ENCODE measurements at regions not wholly inside any gene's neighbourhood (a gene's known extent, or its start where the extent isn't known, plus 50 kb on each side); places are given as distances from the start of the nearest gene placed in this dataset.
"Not testable (repeated sequence)": the region's sequence is repeated elsewhere in the genome, so short reads cannot be mapped to it uniquely, and the experiment has no call there.

- H3K27ac Mint-ChIP-seq, result no peak overlapping the region
- ATAC-seq (replicated peaks) (no peak), DNase-seq (no peak)
- no peaks in the 10 kb centered on the region for H3K27me3 Mint-ChIP-seq
- H3K9me3 Mint-ChIP-seq, result peaks cover 3 to 16% of the 10 kb centered on the region in 2 donors
- no peaks in the 10 kb centered on the region for H3K36me3 Mint-ChIP-seq (ENCODE audit: insufficient read depth)
- no peaks in the 10 kb centered on the region for H3K4me1 Mint-ChIP-seq (ENCODE audit: low read depth in 2 of 2)
- H3K4me3 Mint-ChIP-seq, result no peak overlapping the region
These were observed 2086.1 kb upstream of the PCDH20 start for GRCh38 chr13:63501702-63502101.

- no peak for ATAC-seq (replicated peaks)
These were observed 2082.0 kb upstream of the PCDH20 start for GRCh38 chr13:63497601-63498000.

GRCh38 chr13:63492604-63493003 is 2077.0 kb upstream of the PCDH20 start:
- no peak overlapping the region for H3K27ac Mint-ChIP-seq
- ATAC-seq (replicated peaks), result no peak
- peaks cover 0 to 4% of the 10 kb centered on the region in 2 donors for H3K9me3 Mint-ChIP-seq
- no peaks in the 10 kb centered on the region for H3K36me3 Mint-ChIP-seq (ENCODE audit: insufficient read depth)
- H3K4me1 Mint-ChIP-seq (ENCODE audit: low read depth in 2 of 2), result no peaks in the 10 kb centered on the region
- H3K27me3 Mint-ChIP-seq, result no peaks in the 10 kb centered on the region
- no peak overlapping the region for H3K4me3 Mint-ChIP-seq
- no peak for DNase-seq

More at GRCh38 chr13:63497601-63498000, 2082.0 kb upstream of the PCDH20 start:
- Mint-ChIP-seq H3K36me3 (ENCODE audit: insufficient read depth) (no peaks in the 10 kb centered on the region), H3K27me3 (no peaks in the 10 kb centered on the region), H3K9me3 (peaks cover 8 to 16% of the 10 kb centered on the region in 2 donors), H3K27ac (no peak overlapping the region), H3K4me3 (no peak overlapping the region), H3K4me1 (ENCODE audit: low read depth in 2 of 2) (no peaks in the 10 kb centered on the region)
- no peak for DNase-seq

- no peaks in the 10 kb centered on the region for H3K27me3 Mint-ChIP-seq
- DNase-seq (no peak), ATAC-seq (replicated peaks) (no peak)
- H3K4me3 Mint-ChIP-seq, result no peak overlapping the region
- no peaks in the 10 kb centered on the region for H3K36me3 Mint-ChIP-seq (ENCODE audit: insufficient read depth)
- H3K9me3 Mint-ChIP-seq, result peaks cover 0 to 10% of the 10 kb centered on the region in 2 donors
- H3K27ac Mint-ChIP-seq, result no peak overlapping the region
- no peaks in the 10 kb centered on the region for H3K4me1 Mint-ChIP-seq (ENCODE audit: low read depth in 2 of 2)
These were observed 2074.5 kb upstream of the PCDH20 start for GRCh38 chr13:63490149-63490548.

GRCh38 chr13:63481334-63481733 is 2065.7 kb upstream of the PCDH20 start:
- DNase-seq, result no peak
- H3K27me3 Mint-ChIP-seq, result no peaks in the 10 kb centered on the region
- H3K9me3 Mint-ChIP-seq, result peaks cover 0 to 3% of the 10 kb centered on the region in 2 donors
- no peak for ATAC-seq (replicated peaks)
- no peaks in the 10 kb centered on the region for H3K4me1 Mint-ChIP-seq (ENCODE audit: low read depth in 2 of 2)
- no peaks in the 10 kb centered on the region for H3K36me3 Mint-ChIP-seq (ENCODE audit: insufficient read depth)
- no peak overlapping the region for H3K4me3 Mint-ChIP-seq
- no peak overlapping the region for H3K27ac Mint-ChIP-seq

GRCh38 chr13:63472711-63473110 is 2057.1 kb upstream of the PCDH20 start:
- H3K27me3 Mint-ChIP-seq, result no peaks in the 10 kb centered on the region
- no peaks in the 10 kb centered on the region for H3K36me3 Mint-ChIP-seq (ENCODE audit: insufficient read depth)
- H3K4me3 Mint-ChIP-seq, result no peak overlapping the region
- H3K9me3 Mint-ChIP-seq, result peaks cover 6 to 18% of the 10 kb centered on the region in 2 donors
- no peak for DNase-seq
- H3K27ac Mint-ChIP-seq, result no peak overlapping the region
- H3K4me1 Mint-ChIP-seq (ENCODE audit: low read depth in 2 of 2), result no peaks in the 10 kb centered on the region
- ATAC-seq (replicated peaks), result no peak

GRCh38 chr13:63463782-63464610 is 2048.3 kb upstream of the PCDH20 start:
- Mint-ChIP-seq H3K4me3 (no peak overlapping the region), H3K9me3 (peaks cover 4 to 9% of the 10 kb centered on the region in 2 donors), H3K4me1 (ENCODE audit: low read depth in 2 of 2) (no peaks in the 10 kb centered on the region), H3K36me3 (ENCODE audit: insufficient read depth) (peaks cover 4% of the 10 kb centered on the region), H3K27me3 (no peaks in the 10 kb centered on the region), H3K27ac (no peak overlapping the region)
- DNase-seq, result no peak
- ATAC-seq (replicated peaks), result no peak

DNA sequence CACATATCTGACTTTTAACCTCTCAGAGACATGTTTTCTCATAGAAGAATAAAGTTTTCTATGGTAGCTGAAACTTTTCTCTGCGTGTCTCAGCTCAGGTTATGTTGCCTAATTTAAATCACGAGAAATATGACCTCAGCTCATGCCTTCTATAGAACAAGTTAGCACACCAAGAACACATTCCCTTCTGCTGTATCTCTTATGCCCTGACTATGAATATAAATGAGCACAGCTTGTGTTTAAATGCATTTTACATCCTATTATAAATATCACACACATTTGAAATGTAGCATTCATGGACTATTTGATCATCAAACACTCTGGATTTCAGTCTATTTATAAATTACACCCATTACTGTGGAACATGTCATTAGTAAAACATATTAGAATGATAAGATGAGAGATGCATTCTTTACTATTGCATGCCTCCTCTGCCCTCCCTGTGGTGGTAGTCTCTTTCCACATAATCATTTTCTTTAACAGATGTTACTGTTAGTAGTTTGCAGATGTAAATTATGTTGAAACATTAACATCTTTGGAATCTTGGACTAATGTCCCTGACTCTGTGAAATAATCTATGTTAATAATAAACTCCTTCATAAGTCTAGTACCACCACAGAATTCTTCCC is 2044.9 kb upstream of the PCDH20 start:
- Mint-ChIP-seq H3K27ac (no peak overlapping the region), H3K36me3 (ENCODE audit: insufficient read depth) (peaks cover 4% of the 10 kb centered on the region), H3K27me3 (no peaks in the 10 kb centered on the region), H3K4me1 (ENCODE audit: low read depth in 2 of 2) (no peaks in the 10 kb centered on the region), H3K4me3 (no peak overlapping the region), H3K9me3 (no peaks in the 10 kb centered on the region)
- DNase-seq (no peak), ATAC-seq (replicated peaks) (no peak)

DNA sequence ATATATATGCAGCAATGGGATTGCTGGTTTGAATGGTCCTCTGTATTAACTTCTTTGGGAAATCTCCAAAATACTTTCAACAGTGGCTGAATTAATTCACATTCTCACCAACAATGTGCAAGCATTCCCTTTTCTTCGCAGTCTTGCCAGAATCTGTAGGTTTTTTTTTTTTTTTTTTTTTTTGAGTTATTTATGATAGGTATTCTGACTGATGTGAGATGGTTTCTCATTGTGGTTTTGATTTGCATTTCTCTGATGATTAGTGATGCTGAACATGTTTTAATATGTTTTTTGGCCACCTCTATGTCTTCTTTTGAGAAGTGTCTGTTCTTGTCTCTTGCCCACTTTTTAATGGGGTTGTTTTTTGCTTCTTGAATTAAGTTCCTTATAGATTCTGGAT is 2041.5 kb upstream of the PCDH20 start:
- Mint-ChIP-seq H3K4me1 (ENCODE audit: low read depth in 2 of 2) (no peaks in the 10 kb centered on the region), H3K27ac (no peak overlapping the region), H3K27me3 (no peaks in the 10 kb centered on the region), H3K36me3 (ENCODE audit: insufficient read depth) (peaks cover 4% of the 10 kb centered on the region), H3K9me3 (peaks cover 3 to 6% of the 10 kb centered on the region in 2 donors), H3K4me3 (no peak overlapping the region)
- no peak for ATAC-seq (replicated peaks)
- no peak for DNase-seq

DNA sequence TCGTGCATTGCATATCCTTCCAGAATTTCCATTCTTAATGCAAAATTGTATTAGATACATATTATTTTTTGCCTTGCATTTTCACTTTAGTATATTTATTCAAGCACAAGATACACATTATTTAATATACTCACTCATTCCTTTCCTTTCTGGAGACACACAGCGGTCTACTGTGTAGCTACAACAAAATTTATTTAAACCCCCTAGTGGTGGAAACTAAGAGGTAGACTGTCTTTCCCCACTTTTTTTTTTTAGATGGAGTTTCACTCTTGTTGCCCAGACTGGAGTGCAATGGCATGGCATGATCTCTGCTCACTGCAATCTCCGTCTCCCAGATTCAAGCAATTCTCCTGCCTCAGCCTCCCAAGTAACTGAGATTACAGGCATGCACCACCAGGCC is 2040.3 kb upstream of the PCDH20 start:
- DNase-seq (no peak), ATAC-seq (replicated peaks) (no peak)
- no peaks in the 10 kb centered on the region for H3K27me3 Mint-ChIP-seq
- H3K36me3 Mint-ChIP-seq (ENCODE audit: insufficient read depth), result no peaks in the 10 kb centered on the region
- H3K4me1 Mint-ChIP-seq (ENCODE audit: low read depth in 2 of 2), result no peaks in the 10 kb centered on the region
- no peak overlapping the region for H3K4me3 Mint-ChIP-seq
- H3K9me3 Mint-ChIP-seq, result peaks cover 3 to 13% of the 10 kb centered on the region in 2 donors
- no peak overlapping the region for H3K27ac Mint-ChIP-seq

DNA sequence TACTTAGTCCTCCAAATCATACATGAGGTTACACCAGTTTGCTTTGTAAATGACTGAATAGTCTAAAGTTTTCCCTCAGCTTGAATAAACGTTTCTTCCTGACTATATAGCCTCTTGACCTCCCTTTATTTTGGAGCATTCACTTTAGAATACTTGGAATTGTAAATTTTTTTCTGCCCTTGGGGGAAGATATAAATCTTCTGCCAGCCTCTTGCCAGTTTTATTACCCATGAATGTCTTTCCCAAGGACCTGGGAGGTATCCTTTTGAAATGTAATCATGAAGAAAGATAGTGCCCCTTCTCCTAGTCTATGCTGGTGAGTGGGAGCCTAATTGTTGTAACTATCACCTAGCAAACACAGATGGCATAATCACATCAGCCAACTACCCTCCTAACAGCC is 2033.9 kb upstream of the PCDH20 start:
- Mint-ChIP-seq H3K4me1 (ENCODE audit: low read depth in 2 of 2) (no peaks in the 10 kb centered on the region), H3K27me3 (no peaks in the 10 kb centered on the region), H3K4me3 (no peak overlapping the region), H3K36me3 (ENCODE audit: insufficient read depth) (peaks cover 1% of the 10 kb centered on the region), H3K27ac (no peak overlapping the region), H3K9me3 (peaks cover 5 to 14% of the 10 kb centered on the region in 2 donors)
- no peak for ATAC-seq (replicated peaks)
- DNase-seq, result no peak

DNA sequence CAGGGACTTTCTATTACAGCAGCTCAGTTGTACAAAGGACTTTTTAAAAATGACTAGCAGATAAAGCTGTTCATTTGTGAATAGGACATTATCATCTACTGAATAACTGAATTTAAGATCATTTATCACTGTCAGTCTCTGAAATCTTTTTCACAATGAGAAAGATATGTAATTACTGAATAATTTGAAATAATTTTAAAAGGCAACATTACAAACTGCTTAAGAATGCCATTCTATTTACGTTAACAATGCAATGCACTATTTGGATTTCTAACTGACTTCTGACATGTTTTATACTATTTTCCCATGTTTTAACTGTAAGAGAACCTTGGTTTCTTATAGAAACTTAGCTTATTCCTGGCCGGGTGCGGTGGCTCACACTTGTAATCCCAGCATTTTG is 2033.0 kb upstream of the PCDH20 start:
- DNase-seq (no peak), ATAC-seq (replicated peaks) (no peak)
- no peak overlapping the region for H3K4me3 Mint-ChIP-seq
- no peak overlapping the region for H3K27ac Mint-ChIP-seq
- no peaks in the 10 kb centered on the region for H3K27me3 Mint-ChIP-seq
- peaks cover 7 to 15% of the 10 kb centered on the region in 2 donors for H3K9me3 Mint-ChIP-seq
- no peaks in the 10 kb centered on the region for H3K4me1 Mint-ChIP-seq (ENCODE audit: low read depth in 2 of 2)
- H3K36me3 Mint-ChIP-seq (ENCODE audit: insufficient read depth), result peaks cover 3% of the 10 kb centered on the region

GRCh38 chr13:63446329-63446728 is 2030.7 kb upstream of the PCDH20 start:
- Mint-ChIP-seq H3K36me3 (ENCODE audit: insufficient read depth) (peaks cover 3% of the 10 kb centered on the region), H3K27me3 (no peaks in the 10 kb centered on the region), H3K4me1 (ENCODE audit: low read depth in 2 of 2) (no peaks in the 10 kb centered on the region), H3K4me3 (no peak overlapping the region), H3K27ac (no peak overlapping the region), H3K9me3 (peaks cover 10 to 18% of the 10 kb centered on the region in 2 donors)
- ATAC-seq (replicated peaks) (no peak), DNase-seq (no peak)

DNA sequence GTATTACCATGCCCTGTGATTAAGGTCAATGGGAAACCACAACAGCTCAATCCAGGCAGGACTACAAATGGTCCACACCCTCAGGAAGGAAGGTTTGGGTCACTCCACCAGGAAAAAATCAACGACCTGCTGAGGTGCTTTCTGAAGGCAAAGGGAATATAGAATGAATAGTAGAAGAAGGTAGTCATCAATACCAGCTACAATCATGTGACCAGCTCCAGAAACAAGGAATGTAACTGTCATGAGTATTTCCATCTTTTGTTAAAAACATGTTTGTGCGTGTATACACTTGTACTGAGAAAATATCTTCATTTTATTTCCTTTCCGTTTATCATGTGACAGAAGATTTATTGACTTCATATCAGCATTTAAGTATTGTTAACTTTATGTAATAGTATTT is 2028.6 kb upstream of the PCDH20 start:
- H3K4me3 Mint-ChIP-seq; H3K4me1 Mint-ChIP-seq (ENCODE audit: low read depth in 2 of 2); H3K36me3 Mint-ChIP-seq (ENCODE audit: insufficient read depth); DNase-seq; H3K27ac Mint-ChIP-seq; H3K27me3 Mint-ChIP-seq; ATAC-seq (replicated peaks): not testable (repeated sequence)
- peaks cover 14 to 21% of the 10 kb centered on the region in 2 donors for H3K9me3 Mint-ChIP-seq
